HepG2 (cell line): ENCODE measurements at regions not wholly inside any gene's neighbourhood (a gene's known extent, or its start where the extent isn't known, plus 50 kb on each side); places are given as distances from the start of the nearest gene placed in this dataset.

Experiments
- FOSL2 ChIP-seq: sonication (generic); formaldehyde crosslinking; IDR thresholded peaks from 2 replicates; pipeline ENCODE4 v1.4.0; 2020; ENCODE audit warnings: missing genetic modification reagents
- GABPA ChIP-seq, 2 experiments: IDR thresholded peaks; 2 replicates each; pipeline ENCODE4 v1.6.1; 2011 to 2016; ENCODE audit warnings: low read depth in 2 of 2, low read length in 1 of 2, missing biosample characterization in 1 of 2, missing genetic modification characterization in 1 of 2
- GABPB1 ChIP-seq: IDR thresholded peaks from 2 replicates; pipeline ENCODE4 v1.6.1; 2016; ENCODE audit warnings: mild to moderate bottlenecking, missing genetic modification reagents, moderate library complexity, missing compliant biosample characterization
- HDAC2 ChIP-seq: sonication (generic); formaldehyde crosslinking; IDR thresholded peaks from 2 replicates; pipeline ENCODE4 v1.4.0; 2020; ENCODE audit warnings: missing genetic modification reagents
- HNF4A ChIP-seq: sonication (generic); formaldehyde crosslinking; IDR thresholded peaks from 2 replicates; pipeline ENCODE4 v1.4.0; 2020; ENCODE audit warnings: missing genetic modification reagents
- RBM22 ChIP-seq: fragments of 200-400 bp; formaldehyde crosslinking; optimal IDR thresholded peaks from 2 replicates; pipeline ENCODE3; 2017; ENCODE audit warnings: mild to moderate bottlenecking, low read length, moderate library complexity
- ZNF703 ChIP-seq: sonication (generic); formaldehyde crosslinking; IDR thresholded peaks from 2 replicates; pipeline ENCODE4 v1.5.1; 2020; ENCODE audit warnings: missing genetic modification reagents, mild to moderate bottlenecking, moderate library complexity, borderline replicate concordance

DNA sequence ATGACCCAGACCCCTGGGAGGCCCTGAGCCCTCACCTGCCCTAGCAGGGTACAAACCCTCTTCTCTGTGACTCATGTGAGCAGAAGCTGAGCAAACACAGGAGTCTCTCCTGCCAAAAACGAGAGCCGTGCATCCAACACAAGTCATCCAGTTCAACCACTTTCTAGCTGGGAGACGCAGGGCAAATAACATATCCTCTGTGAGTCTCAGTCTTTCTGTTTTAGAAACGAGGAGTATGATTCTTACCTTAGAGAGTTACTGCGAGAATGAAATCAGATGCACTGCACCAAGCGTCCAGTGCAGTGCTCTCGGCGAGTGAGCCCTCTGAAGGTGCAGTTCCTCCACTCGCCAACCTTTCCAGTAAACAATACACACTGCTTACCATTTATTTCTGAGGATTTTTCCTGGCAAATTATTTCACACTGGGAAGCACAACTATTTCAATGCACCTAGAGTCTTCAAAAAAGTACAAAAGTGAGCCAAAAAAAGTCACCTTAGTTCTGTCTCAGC lies 331.8 kb upstream of the MYT1L start:
- TF ChIP-seq GABPB1 (no peak), FOSL2 (CRISPR knock-in tag) (no peak), ZNF703 (CRISPR knock-in tag) (no peak), HDAC2 (CRISPR knock-in tag) (no peak), RBM22 (no peak), GABPA (IDR thresholded peaks at IDR 0.05; ENCODE audit: low read depth, low read length) (no peak), GABPA (CRISPR knock-in tag; IDR thresholded peaks at IDR 0.05; ENCODE audit: low read depth) (no peak), HNF4A (no peak)
